ENCODE measurements at regions not wholly inside any gene's neighbourhood (a gene's known extent, or its start where the extent isn't known, plus 50 kb on each side); places are given as distances from the start of the nearest gene placed in this dataset.
A peak's percentile ranks its signal among the peaks of the same experiment; 100 is the strongest.

DNA sequence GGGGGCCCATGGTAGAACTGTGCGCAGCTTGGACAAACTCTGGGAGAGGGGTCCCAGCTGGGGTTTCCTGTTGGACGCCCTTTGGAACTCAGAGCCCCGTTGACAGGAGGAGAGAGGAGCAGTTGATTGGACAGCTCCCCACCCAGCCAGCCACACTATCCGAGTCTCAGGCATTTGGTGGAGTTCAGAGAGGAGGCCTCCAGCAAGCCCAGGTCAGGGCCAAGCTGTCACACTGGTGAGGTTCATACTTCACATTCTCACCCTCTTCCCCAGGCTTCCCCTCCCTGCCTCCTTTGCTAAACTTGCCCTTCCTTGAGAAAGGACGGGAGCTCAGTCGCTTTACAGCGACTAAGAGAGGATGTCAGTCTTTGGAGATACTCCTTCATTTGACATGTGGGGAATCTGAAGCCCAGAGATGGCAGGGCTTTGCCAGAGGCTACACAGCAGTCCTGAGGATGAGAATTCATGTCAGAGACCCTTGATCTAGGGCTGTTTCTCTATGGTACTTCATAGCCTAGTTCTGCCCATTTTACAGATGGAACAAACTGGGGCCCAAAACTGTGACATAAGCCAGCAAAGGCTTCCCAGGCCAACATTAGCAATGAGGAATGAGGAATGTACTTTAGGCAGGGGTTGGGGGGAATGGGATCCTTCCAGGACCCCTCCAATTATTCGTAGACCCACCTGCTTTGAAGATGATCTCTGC, 142.2 kb downstream of the SMAD6 start:
- no peak for TF ChIP-seq GATA3 (IDR thresholded peaks at IDR 0.05; ENCODE audit: low read depth, low read length)
- no peak for TF ChIP-seq GATA2 (IDR thresholded peaks at IDR 0.05; ENCODE audit: low read depth, low read length)

DNA sequence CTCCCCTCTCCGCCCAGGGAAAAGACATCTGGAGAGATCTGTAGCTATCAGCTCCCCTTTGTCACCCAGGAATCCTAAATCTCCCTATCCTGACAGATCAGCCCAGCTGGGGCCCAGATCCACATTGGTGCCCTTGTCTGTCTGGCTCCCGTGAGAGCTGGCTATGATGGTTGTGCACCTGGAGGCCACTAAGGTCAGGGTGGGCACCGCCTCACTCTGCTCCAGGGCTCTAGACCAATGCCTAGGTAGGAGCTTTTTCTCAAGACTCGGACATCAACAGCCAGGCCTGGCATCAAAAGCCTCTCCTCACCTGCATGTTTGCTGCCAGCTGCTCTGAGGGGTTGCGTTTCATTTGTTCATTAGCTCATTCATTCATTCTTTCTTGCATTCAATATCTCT, 142.7 kb downstream of the SMAD6 start:
- TF ChIP-seq GATA2 (IDR thresholded peaks at IDR 0.05; ENCODE audit: low read depth, low read length) (no peak), GATA3 (IDR thresholded peaks at IDR 0.05; ENCODE audit: low read depth, low read length) (no peak)

DNA sequence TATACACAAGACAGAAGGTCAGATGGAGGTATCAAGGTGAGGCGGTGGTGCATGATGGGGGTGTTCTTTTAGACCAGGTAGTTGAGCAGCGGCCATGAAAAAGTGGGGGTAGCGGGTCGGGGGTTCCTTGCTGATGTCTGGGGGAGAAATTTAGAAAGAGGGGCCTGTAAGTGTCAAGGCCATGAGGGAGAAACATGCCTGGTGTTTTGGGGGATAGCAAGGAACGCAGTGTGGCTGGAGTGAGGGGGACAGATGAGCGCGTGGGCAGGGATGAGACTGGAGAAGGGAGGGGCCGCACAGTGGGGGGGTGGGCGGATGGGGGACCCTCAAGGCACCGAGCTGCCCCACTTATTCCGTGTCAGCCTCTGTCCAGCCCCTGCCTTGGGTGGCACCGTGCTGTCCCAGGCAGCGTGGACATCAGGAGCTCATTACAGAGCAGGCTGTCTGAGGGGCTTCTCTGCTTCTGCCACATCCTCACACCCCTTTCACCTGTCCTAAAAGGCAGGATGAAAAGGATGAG, 143.3 kb downstream of the SMAD6 start:
- no peak for TF ChIP-seq GATA2 (IDR thresholded peaks at IDR 0.05; ENCODE audit: low read depth, low read length)
- TF ChIP-seq GATA3 (IDR thresholded peaks at IDR 0.05; ENCODE audit: low read depth, low read length), result no peak

DNA sequence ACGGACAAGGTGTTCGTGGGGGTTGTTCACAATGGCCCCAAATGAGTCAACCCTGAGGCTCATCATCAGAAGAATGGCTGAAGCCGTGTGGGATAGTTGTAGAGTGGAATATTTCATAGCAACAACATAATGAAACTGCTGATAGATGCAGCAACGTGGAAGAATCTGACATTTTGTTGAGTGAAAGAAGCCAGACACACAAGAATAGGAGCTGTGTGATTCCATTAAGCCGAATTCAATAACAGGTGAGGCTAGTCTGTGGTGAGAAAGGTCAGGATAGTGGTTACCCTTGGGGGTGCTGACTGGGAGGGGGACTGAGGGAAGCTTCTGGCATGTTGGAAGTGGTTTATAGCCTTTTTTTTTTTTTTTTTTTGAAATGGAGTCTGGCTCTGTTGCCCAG, 144.0 kb downstream of the SMAD6 start:
- no peak for TF ChIP-seq GATA3 (IDR thresholded peaks at IDR 0.05; ENCODE audit: low read depth, low read length)
- no peak for TF ChIP-seq GATA2 (IDR thresholded peaks at IDR 0.05; ENCODE audit: low read depth, low read length)

DNA sequence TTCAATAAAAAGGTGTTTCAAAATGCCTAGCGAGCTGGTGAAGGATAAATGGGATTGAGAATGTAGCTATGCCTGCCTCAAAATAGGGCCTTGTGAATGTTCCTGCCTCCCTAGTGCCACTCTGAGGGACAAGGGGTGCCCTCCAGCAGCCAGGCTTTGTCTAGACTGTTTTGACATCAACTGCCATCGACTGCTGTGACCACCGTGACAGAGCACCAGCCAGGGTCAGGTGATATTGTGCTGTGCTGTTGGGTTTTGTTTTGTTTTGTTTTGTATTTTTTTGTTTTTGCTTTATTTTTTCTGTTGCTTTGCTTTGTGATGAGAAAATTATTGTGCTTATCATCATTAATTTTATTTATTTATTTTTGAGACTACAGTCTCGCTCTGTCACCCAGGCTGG, 144.8 kb downstream of the SMAD6 start:
- TF ChIP-seq GATA3 (IDR thresholded peaks at IDR 0.05; ENCODE audit: low read depth, low read length) (no peak), GATA2 (IDR thresholded peaks at IDR 0.05; ENCODE audit: low read depth, low read length) (no peak)

DNA sequence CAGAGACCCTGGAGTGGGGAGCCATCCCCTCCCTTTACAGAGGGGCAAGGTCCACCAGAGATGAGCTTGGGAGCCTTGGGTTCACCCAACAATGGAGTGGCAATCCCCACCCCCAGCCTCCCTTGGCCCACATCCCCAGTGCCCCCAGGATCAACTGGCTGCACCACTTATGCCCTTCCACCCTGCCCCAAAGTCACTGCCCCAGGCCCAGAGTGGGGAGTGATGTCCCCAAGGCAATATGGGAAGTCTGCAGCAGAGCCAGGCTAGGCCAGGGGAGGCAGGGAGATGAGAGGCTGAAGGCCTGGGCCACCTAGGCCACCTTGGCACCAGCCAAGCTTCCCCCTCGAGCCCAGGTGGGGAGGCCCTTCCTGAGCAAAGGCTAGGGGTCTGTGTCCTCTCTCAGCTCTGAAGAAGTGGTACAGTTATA, 145.5 kb downstream of the SMAD6 start:
- TF ChIP-seq GATA2 (IDR thresholded peaks at IDR 0.05; ENCODE audit: low read depth, low read length), result no peak
- no peak for TF ChIP-seq GATA3 (IDR thresholded peaks at IDR 0.05; ENCODE audit: low read depth, low read length)

DNA sequence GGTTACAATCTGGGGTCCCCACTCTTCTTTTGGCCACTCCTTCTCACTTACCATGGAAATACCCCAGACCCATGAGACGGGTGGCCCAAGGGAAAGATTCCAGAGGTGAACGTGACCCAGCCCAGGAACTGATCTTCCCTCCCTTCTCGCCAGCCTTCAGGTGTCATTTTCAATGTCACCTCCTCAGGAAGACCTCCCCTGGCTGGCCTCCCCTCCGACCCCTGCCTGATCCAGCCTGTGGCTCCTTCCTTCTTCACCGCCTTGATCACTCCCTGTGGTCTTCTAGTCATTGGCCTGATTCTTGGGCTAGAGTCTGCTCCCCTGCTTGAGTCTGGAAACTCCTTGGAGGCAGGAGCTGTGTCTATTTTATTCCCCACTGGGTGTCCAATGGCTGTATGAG, 146.1 kb downstream of the SMAD6 start:
- TF ChIP-seq GATA3 (IDR thresholded peaks at IDR 0.05; ENCODE audit: low read depth, low read length), result no peak
- no peak for TF ChIP-seq GATA2 (IDR thresholded peaks at IDR 0.05; ENCODE audit: low read depth, low read length)

DNA sequence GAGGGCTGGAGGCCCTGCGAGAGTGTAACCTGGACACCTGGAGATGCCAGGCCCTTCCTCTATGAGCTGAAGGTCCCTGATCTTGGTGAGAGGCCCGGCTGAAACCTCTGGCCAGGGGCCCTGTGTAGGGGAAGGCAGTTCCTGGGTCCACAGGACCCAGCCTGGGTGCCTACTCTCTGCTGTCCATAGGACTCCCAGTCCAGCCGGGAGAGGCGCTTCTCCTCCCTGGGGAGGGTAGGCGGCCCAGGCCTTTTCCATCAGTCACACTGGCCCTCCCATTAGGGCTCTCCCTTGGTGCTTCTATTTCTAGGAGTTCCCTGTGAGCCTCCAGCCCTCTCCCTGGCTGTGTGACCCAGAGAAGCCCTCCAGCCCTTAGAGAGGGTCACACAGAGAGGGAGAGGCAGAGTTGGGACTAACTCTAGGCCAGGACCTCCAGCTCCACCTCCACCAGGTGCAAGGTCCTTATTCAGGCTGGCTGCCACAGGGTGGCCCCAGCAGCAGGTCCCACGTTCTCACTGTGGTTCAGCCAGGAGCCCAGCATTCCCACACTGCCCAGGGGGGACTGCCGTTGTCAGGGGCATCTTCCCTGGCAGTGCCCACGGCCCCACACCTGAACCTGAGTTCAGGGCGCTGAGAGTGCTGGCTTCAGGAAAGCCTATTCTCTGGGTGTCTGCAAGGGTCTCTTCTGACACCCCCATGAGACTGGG, 146.8 kb downstream of the SMAD6 start:
- TF ChIP-seq GATA3 (IDR thresholded peaks at IDR 0.05; ENCODE audit: low read depth, low read length) (no peak), GATA2 (IDR thresholded peaks at IDR 0.05; ENCODE audit: low read depth, low read length) (no peak)

DNA sequence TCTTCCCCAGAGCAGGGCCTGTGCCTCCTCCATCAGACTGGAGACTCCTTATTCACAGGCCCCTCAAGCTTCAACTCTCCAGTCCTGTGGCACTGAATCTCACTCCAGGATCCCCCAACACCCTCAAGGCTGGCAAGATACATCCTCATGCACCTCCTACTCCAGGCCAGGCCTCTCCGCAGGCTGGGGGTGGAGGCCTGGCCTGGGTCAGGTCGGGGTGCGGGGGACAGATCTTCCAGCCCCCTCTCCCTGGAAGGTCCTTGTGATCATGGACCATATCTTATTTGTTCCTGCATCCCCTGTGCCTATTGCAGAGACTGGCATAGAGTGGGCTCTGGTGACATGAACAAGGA, 147.3 kb downstream of the SMAD6 start:
- TF ChIP-seq GATA3 (IDR thresholded peaks at IDR 0.05; ENCODE audit: low read depth, low read length) (no peak), GATA2 (IDR thresholded peaks at IDR 0.05; ENCODE audit: low read depth, low read length) (no peak)

DNA sequence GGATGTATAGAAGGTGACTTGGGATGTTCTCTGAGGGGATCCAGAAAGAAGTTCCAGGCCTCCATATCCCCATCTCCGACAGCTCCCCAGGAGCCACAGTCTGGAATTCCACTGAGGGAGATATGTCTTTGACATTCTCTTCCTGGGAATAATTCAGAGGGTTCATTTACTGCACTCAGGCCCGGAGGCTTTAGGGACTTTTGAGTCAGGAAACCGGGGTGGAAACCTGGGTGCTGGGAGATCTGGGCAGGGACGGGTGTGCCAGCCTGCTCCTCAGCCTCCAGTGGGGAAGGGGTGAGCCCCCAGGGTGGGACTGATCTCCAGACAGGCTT, 147.7 kb downstream of the SMAD6 start:
- TF ChIP-seq GATA2 (IDR thresholded peaks at IDR 0.05; ENCODE audit: low read depth, low read length) (no peak), GATA3 (IDR thresholded peaks at IDR 0.05; ENCODE audit: low read depth, low read length) (no peak)

DNA sequence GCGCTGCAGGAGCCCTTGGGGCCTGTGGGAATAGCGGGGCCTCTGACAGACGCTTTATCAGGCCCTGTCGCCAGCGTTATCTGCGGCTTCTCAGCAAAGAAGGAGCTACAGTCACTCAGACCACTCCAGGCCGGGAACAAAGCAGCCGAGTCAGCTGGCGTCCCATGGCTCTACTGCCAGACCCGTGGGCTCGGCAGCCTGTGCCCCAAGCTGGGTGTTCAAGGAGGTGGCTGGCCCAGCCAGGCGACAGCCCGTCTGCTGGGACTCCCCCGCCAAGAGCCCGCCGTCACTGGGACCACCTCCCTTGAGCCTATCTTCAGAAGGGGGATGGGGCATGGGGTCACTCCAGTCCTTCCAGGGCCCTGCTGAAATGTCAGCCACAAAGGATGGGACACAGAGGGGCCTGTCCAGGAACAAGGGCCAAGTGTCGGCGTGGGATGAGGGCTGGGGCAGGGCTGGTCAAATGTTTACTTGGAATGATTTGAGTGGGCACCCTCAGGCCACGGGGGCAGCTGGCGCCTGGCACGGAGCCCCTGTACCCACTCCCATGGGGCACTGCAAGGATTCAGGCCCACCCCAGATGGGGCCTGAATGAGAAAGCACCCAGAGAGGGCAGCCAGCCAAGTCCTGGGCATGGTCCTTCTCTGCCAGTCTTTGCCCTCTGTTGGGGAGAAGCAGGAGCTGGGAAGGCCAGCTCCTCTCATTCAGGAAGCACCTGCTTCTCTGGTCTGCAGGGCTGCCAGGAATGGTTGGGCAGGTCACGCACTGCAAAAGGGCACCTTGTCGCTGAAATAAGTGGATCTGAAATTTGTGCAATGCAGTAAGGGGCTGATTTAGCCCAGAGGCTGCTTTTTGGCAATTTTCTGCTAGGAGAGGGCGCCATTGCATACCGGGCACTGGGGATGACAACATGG, 148.3 kb downstream of the SMAD6 start:
- TF ChIP-seq GATA3 (IDR thresholded peaks at IDR 0.05; ENCODE audit: low read depth, low read length) (no peak), GATA2 (IDR thresholded peaks at IDR 0.05; ENCODE audit: low read depth, low read length) (peak; percentile 35; the same call in 1 of the 2 replicates)

DNA sequence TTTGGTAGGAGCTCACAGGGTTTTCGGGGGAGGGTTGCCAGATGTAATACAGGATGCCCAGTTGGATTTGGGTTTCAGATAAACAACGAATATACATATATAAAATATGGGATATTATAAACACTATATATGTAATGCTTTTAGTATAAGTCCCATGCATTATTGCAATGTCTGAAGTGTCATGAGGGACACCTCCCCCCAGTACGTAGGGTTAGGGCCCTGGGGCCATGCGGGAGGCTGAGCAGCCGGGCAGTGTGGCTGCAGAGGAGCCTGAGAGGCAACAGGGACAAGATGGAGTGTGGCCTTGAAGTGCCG, 148.9 kb downstream of the SMAD6 start:
- TF ChIP-seq GATA2 (IDR thresholded peaks at IDR 0.05; ENCODE audit: low read depth, low read length) (no peak), GATA3 (IDR thresholded peaks at IDR 0.05; ENCODE audit: low read depth, low read length) (no peak)

DNA sequence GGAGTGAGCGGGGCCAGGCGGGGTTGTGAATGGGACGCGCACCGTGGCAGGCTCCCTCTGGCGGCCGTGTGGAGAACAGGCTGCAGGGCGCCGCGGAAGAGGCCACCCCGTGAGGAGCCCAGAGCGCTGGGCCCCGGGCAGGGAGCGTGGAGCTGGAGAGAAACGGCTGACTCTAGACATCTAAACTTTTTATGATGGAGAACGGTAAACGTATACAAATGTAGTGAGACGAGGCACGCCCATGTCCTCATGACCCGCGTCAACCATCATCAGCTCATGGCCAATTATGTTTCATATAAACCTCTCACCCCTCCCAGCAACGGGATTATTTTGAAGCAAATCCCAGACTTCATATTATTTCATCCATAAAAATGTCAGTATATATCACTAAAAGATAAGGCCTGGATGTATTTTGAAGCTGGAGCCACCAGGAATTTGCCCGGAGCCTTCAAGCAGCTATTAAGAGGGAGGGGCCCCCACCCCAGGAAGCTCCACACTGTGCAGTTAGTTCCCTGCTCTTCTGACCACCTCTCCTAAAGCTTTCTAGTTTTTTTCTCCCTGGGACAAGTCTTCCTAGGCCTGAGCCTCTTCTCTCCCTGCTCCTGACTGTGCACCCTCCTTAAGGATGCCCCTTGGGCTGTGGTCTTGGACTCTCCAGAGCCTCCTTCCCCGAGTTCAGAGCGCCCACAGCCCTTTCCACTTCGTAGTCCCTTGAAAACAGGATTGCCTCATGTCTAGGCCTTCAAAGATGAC, 149.5 kb downstream of the SMAD6 start:
- TF ChIP-seq GATA3 (IDR thresholded peaks at IDR 0.05; ENCODE audit: low read depth, low read length), result no peak
- TF ChIP-seq GATA2 (IDR thresholded peaks at IDR 0.05; ENCODE audit: low read depth, low read length), result no peak
